Type B pancreatic cell (in vitro differentiated cells): ENCODE measurements at regions not wholly inside any gene's neighbourhood (a gene's known extent, or its start where the extent isn't known, plus 50 kb on each side); places are given as distances from the start of the nearest gene placed in this dataset.
A peak's percentile ranks its signal among the peaks of the same experiment; 100 is the strongest.

Experiments
- DNase-seq: peaks from one replicate; pipeline ENCODE4 v3.0.0; 2021; ENCODE audit warnings: mixed read lengths; ENCODE audit not compliant: unreplicated experiment; ENCODE audit errors: extremely low spot score
- H3K27ac Mint-ChIP-seq: 2 replicates; pipeline ENCODE4 v1.8.0; 2021; ENCODE audit warnings: mild to moderate bottlenecking, mixed read lengths
- H3K27me3 Mint-ChIP-seq: 2 replicates; pipeline ENCODE4 v1.8.0; 2021; ENCODE audit warnings: mixed read lengths
- H3K36me3 Mint-ChIP-seq: 2 replicates; pipeline ENCODE4 v1.8.0; 2021; ENCODE audit warnings: mixed read lengths
- H3K4me1 Mint-ChIP-seq: one replicate; pipeline ENCODE4 v1.8.0; 2021; ENCODE audit warnings: mixed read lengths; ENCODE audit not compliant: unreplicated experiment
- H3K4me3 Mint-ChIP-seq: 2 replicates; pipeline ENCODE4 v1.8.0; 2021; ENCODE audit warnings: mild to moderate bottlenecking, mixed read lengths
- H3K9me3 Mint-ChIP-seq: 2 replicates; pipeline ENCODE4 v1.8.0; 2021; ENCODE audit warnings: mixed read lengths
- TF ChIP-seq, protein P1 (sequence below): fragments of 200-600 bp; sonication (generic); conservative IDR thresholded peaks from 2 replicates; pipeline ENCODE4 v1.5.0; 2021; ENCODE audit warnings: antibody characterized with exemption, mild to moderate bottlenecking

DNA sequence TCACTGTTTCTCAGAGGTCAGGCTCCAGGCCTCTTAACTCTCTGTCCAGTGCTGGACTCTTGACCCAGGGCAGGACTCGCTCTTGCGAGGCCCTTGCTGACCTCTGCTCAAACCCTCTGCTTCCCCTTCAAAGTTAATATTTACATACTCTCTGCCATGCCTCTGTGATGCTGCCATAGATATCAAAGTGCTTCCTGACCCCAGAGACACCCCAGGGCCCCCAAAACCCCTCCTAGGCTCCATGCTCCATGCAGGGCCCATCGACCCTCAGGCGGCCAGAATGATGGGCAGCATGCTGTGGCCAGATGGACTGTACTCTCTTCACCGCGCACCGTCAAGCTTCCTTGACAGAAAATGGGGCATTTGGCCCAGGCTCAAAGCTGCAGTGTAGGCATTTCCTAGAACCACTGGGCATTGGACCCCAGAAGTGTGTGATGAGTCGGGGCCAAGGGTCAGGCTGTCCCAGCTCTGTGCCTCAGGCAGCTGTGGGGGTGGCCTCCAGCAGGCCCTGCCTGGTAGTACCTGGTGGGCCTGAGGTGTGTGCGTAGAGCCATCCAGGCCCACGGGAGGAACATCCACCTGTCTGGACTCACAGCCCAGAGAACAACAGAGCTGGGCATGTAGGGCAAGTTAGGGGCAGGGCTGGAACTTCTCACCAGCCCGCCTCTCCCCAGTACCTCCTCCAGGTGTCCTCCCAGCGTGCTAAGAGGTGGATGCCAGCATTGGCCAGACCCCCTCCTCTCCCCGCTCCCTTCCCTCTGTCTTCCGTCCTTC is 142.8 kb downstream of the VEGFA start:
- H3K4me1 Mint-ChIP-seq: peaks cover 24% of the 10 kb centered on the region
- DNase-seq: no peak
- H3K27me3 Mint-ChIP-seq: peaks cover 4% of the 10 kb centered on the region
- H3K36me3 Mint-ChIP-seq: no peaks in the 10 kb centered on the region
- H3K27ac Mint-ChIP-seq: no peak overlapping the region
- TF ChIP-seq, protein P1, sequence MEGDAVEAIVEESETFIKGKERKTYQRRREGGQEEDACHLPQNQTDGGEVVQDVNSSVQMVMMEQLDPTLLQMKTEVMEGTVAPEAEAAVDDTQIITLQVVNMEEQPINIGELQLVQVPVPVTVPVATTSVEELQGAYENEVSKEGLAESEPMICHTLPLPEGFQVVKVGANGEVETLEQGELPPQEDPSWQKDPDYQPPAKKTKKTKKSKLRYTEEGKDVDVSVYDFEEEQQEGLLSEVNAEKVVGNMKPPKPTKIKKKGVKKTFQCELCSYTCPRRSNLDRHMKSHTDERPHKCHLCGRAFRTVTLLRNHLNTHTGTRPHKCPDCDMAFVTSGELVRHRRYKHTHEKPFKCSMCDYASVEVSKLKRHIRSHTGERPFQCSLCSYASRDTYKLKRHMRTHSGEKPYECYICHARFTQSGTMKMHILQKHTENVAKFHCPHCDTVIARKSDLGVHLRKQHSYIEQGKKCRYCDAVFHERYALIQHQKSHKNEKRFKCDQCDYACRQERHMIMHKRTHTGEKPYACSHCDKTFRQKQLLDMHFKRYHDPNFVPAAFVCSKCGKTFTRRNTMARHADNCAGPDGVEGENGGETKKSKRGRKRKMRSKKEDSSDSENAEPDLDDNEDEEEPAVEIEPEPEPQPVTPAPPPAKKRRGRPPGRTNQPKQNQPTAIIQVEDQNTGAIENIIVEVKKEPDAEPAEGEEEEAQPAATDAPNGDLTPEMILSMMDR: no peak
- no peaks in the 10 kb centered on the region for H3K9me3 Mint-ChIP-seq
- no peak overlapping the region for H3K4me3 Mint-ChIP-seq

DNA sequence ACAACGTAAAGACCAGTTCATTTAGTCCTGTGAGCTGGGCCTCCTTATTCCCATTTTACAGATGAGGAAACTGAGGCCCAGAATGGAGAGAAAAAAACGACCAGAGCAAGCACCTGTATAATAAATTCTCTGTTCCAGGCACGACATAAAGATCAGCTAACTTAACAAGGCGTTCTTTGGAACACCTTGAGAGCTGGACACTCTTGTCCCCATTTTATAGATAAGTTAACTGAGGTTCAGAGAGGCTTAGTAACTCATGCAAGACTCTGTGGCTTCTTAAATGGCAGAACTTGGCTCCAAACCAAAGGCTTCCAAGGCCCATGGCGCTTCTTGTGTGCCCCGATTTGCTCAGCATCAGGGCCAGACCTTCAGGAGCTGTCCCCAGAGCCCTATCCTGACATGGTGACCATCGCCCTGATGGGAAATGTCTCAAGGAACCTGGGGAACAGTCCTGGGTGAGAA is 142.1 kb downstream of the VEGFA start:
- H3K27ac Mint-ChIP-seq: peak overlapping the region; percentile 57
- no peak for DNase-seq
- H3K36me3 Mint-ChIP-seq: no peaks in the 10 kb centered on the region
- H3K4me1 Mint-ChIP-seq: peaks cover 24% of the 10 kb centered on the region
- H3K9me3 Mint-ChIP-seq: no peaks in the 10 kb centered on the region
- TF ChIP-seq, protein P1: no peak
- H3K27me3 Mint-ChIP-seq: peaks cover 4% of the 10 kb centered on the region
- no peak overlapping the region for H3K4me3 Mint-ChIP-seq

DNA sequence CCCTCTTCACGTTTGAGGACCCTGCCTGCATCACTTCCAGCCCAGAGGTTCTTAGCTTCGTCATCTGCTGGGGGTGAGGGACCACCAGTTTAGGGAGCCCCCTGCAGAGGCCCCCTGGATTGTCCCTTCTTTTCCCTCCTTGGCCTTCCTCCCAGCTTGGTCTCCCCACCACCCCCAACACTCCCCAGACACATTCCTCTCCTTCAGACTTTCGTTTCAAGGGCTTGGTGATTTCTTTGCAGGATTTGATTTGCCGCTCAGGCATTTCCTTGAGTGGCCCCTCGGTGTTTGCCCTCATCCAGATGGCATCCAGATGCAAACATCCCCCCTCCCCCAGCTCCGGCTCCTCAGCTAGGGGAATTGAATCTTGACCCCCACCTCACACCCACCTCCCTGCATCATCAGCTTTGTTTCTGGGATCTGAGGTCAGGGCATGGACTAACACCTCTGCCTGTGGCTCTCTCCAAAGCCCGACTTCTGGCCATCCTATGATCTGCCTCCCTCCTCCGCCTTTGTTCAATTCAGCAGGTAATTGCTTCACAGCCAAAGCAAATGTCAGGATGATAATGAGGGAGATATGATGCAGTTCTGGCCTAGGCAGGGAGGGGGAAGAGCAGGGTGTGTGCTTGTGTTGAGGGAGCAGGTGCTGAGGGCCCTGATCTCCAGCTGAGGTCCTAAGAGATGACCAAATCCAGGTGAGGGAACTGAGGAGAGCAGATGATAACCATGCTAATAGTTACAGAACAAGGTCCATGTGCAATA is 141.5 kb downstream of the VEGFA start:
- Mint-ChIP-seq H3K27ac (peak overlapping the region; percentile 57), H3K4me3 (peak overlapping the region; percentile 37), H3K36me3 (no peaks in the 10 kb centered on the region), H3K27me3 (peaks cover 4% of the 10 kb centered on the region), H3K4me1 (peaks cover 24% of the 10 kb centered on the region), H3K9me3 (no peaks in the 10 kb centered on the region)
- no peak for DNase-seq
- TF ChIP-seq, protein P1: no peak

DNA sequence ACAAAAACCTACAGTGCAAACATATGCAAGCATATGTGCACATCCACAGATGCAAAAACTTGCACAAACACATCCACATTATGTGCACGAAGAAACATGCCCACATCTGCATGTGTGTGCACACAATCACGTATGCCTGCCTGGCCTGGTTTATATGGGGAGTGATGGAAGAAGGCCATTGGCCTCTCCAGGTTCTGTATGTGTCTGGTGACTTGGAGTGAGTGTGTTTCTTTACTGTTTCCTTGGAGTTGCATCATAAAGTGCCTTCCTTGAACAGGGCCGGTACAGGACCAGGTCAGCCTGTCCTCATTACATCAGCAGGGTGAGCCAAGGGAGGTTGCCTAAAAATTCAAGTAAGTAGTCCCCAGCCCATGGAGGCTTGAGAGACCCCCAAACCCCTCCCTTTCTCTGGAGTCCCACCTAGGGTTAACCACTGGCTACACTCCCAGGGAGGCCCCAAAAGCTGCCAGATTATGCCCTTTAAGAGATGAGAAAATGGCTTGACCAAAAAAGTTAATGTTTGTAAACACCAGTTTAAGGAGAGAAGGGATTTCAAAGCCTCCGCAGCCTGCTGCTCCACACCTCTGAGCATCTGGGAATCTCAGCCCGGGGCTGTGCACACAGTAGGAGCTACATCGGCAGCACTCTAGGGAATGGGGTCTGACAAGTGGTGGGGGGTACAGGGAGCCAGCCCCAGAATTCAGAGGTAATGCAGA is 140.8 kb downstream of the VEGFA start:
- Mint-ChIP-seq H3K4me3 (no peak overlapping the region), H3K36me3 (no peaks in the 10 kb centered on the region), H3K9me3 (no peaks in the 10 kb centered on the region), H3K4me1 (peaks cover 24% of the 10 kb centered on the region), H3K27ac (peak overlapping the region; percentile 57), H3K27me3 (peaks cover 4% of the 10 kb centered on the region)
- no peak for DNase-seq
- TF ChIP-seq, protein P1: no peak

DNA sequence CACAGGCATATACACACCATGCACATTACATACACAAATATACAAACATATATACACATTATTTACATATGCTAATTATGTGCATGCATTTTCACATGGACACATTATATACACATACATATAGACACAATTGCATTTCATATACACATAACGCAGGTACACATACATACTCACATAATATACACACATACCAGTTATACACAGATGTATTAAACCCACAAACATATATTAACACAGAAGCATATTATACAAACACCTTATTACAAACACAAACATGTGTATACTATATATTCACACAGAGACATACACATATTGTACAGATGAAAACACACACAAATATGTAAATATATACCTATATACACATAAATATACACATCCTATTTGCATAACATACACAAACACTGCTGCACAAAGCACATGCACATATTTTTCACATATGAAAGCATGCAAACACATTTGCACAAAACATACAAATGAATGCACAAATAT is 140.2 kb downstream of the VEGFA start:
- H3K4me3 Mint-ChIP-seq: no peak overlapping the region
- no peak overlapping the region for H3K27ac Mint-ChIP-seq
- peaks cover under 1% of the 10 kb centered on the region for H3K27me3 Mint-ChIP-seq
- no peaks in the 10 kb centered on the region for H3K36me3 Mint-ChIP-seq
- H3K4me1 Mint-ChIP-seq: peaks cover 20% of the 10 kb centered on the region
- DNase-seq: no peak
- H3K9me3 Mint-ChIP-seq: no peaks in the 10 kb centered on the region
- TF ChIP-seq, protein P1: no peak
